HUES64 (cell line): ENCODE measurements at regions not wholly inside any gene's neighbourhood (a gene's known extent, or its start where the extent isn't known, plus 50 kb on each side); places are given as distances from the start of the nearest gene placed in this dataset.

Experiments
- H3K27ac ChIP-seq: 2 replicates; pipeline ENCODE4 v1.7.0; 2013; ENCODE audit warnings: low read depth, low read length, inconsistent platforms
- H3K27me3 ChIP-seq: 2 replicates; pipeline ENCODE4 v1.6.1; 2013; ENCODE audit warnings: mild to moderate bottlenecking, low read length; ENCODE audit not compliant: insufficient read depth
- H3K36me3 ChIP-seq: 2 replicates; pipeline ENCODE4 v1.6.1; 2013; ENCODE audit warnings: mild to moderate bottlenecking, low read length; ENCODE audit not compliant: insufficient read depth
- H3K4me1 ChIP-seq: 2 replicates; pipeline ENCODE4 v1.6.1; 2013; ENCODE audit warnings: mild to moderate bottlenecking, low read length, moderate library complexity; ENCODE audit not compliant: insufficient read depth
- H3K4me3 ChIP-seq: 2 replicates; pipeline ENCODE4 v1.5.1; 2013; ENCODE audit warnings: mild to moderate bottlenecking, low read length, moderate library complexity
- H3K9ac ChIP-seq: 2 replicates; pipeline ENCODE4 v1.6.1; 2013; ENCODE audit warnings: mild to moderate bottlenecking, low read depth, low read length
- H3K9me3 ChIP-seq: 2 replicates; pipeline ENCODE4 v1.6.1; 2013; ENCODE audit warnings: low read depth, low read length; ENCODE audit not compliant: insufficient read depth
- WGBS: fragments of 150-250, 120-280 bp; methylation state at CpG from one replicate; pipeline ENCODE4 v1.1.7; 2013; ENCODE audit warnings: missing lambda C conversion rate; 5-methylcytosine and 5-hydroxymethylcytosine counted together

- 100% methylated on average over 1 of the region's 3 CpGs for WGBS
- Histone ChIP-seq H3K4me3 (no peak overlapping the region), H3K27me3 (no peaks in the 10 kb centered on the region), H3K4me1 (no peaks in the 10 kb centered on the region), H3K27ac (no peak overlapping the region), H3K36me3 (no peaks in the 10 kb centered on the region), H3K9ac (no peak overlapping the region), H3K9me3 (0 out of 2 replicates have a peak, but pooled peaks cover 3% of the 10 kb centered on the region)
Observed at GRCh38 chr5:30880514-30880913, 313.0 kb upstream of the CDH6 start.

- no CpG with 5 or more reads among the region's 2 CpGs for WGBS
- Histone ChIP-seq H3K4me3 (no peak overlapping the region), H3K27me3 (no peaks in the 10 kb centered on the region), H3K9me3 (0 out of 2 replicates have a peak, but pooled peaks cover 2% of the 10 kb centered on the region), H3K4me1 (no peaks in the 10 kb centered on the region), H3K36me3 (no peaks in the 10 kb centered on the region), H3K27ac (no peak overlapping the region), H3K9ac (no peak overlapping the region)
Observed at GRCh38 chr5:30879887-30880286, 313.6 kb upstream of the CDH6 start.

- 100% methylated on average over 1 of the region's 1 CpG for WGBS
- Histone ChIP-seq H3K9me3 (no peaks in the 10 kb centered on the region), H3K27ac (no peak overlapping the region), H3K4me1 (no peaks in the 10 kb centered on the region), H3K36me3 (no peaks in the 10 kb centered on the region), H3K27me3 (no peaks in the 10 kb centered on the region), H3K4me3 (no peak overlapping the region), H3K9ac (no peak overlapping the region)
Observed at GRCh38 chr5:30878746-30879145, 314.7 kb upstream of the CDH6 start.

GRCh38 chr5:30878296-30878695 is 315.2 kb upstream of the CDH6 start:
- WGBS, result 95% methylated on average over 10 of the region's 10 CpGs
- H3K9ac ChIP-seq, result no peak overlapping the region
- H3K36me3 ChIP-seq, result no peaks in the 10 kb centered on the region
- no peak overlapping the region for H3K4me3 ChIP-seq
- no peaks in the 10 kb centered on the region for H3K4me1 ChIP-seq
- H3K27me3 ChIP-seq, result no peaks in the 10 kb centered on the region
- H3K9me3 ChIP-seq, result no peaks in the 10 kb centered on the region
- no peak overlapping the region for H3K27ac ChIP-seq

GRCh38 chr5:30874241-30875034 is 319.0 kb upstream of the CDH6 start:
- no peaks in the 10 kb centered on the region for H3K36me3 ChIP-seq
- WGBS, result 96% methylated on average over 9 of the region's 10 CpGs
- no peaks in the 10 kb centered on the region for H3K27me3 ChIP-seq
- peaks cover 8% of the 10 kb centered on the region for H3K4me1 ChIP-seq
- H3K27ac ChIP-seq, result no peak overlapping the region
- H3K9ac ChIP-seq, result no peak overlapping the region
- no peaks in the 10 kb centered on the region for H3K9me3 ChIP-seq
- H3K4me3 ChIP-seq, result no peak overlapping the region

- Histone ChIP-seq H3K27ac (no peak overlapping the region), H3K4me3 (no peak overlapping the region), H3K27me3 (no peaks in the 10 kb centered on the region), H3K36me3 (no peaks in the 10 kb centered on the region), H3K9me3 (no peaks in the 10 kb centered on the region), H3K9ac (no peak overlapping the region), H3K4me1 (peaks cover 22% of the 10 kb centered on the region)
- 90% methylated on average over 3 of the region's 3 CpGs for WGBS
Observed at GRCh38 chr5:30871196-30871595, 322.3 kb upstream of the CDH6 start.

GRCh38 chr5:30867711-30868110 is 325.8 kb upstream of the CDH6 start:
- no peaks in the 10 kb centered on the region for H3K9me3 ChIP-seq
- no peak overlapping the region for H3K27ac ChIP-seq
- peaks cover 22% of the 10 kb centered on the region for H3K4me1 ChIP-seq
- H3K9ac ChIP-seq, result no peak overlapping the region
- no peaks in the 10 kb centered on the region for H3K36me3 ChIP-seq
- no peaks in the 10 kb centered on the region for H3K27me3 ChIP-seq
- H3K4me3 ChIP-seq, result no peak overlapping the region

GRCh38 chr5:30866142-30866541 is 327.3 kb upstream of the CDH6 start:
- H3K9me3 ChIP-seq, result no peaks in the 10 kb centered on the region
- H3K9ac ChIP-seq, result no peak overlapping the region
- WGBS, result 96% methylated on average over 8 of the region's 8 CpGs

GRCh38 chr5:30856242-30856641 is 337.2 kb upstream of the CDH6 start:
- Histone ChIP-seq H3K27me3 (no peaks in the 10 kb centered on the region), H3K4me3 (no peak overlapping the region), H3K4me1 (no peaks in the 10 kb centered on the region), H3K36me3 (no peaks in the 10 kb centered on the region), H3K9me3 (no peaks in the 10 kb centered on the region), H3K27ac (no peak overlapping the region), H3K9ac (no peak overlapping the region)
- WGBS, result 98% methylated on average over 3 of the region's 3 CpGs

More at GRCh38 chr5:30866142-30866541, 327.3 kb upstream of the CDH6 start:
- H3K27me3 ChIP-seq, result no peaks in the 10 kb centered on the region
- H3K4me1 ChIP-seq, result peaks cover 17% of the 10 kb centered on the region
- H3K36me3 ChIP-seq, result no peaks in the 10 kb centered on the region
- no peak overlapping the region for H3K27ac ChIP-seq
- H3K4me3 ChIP-seq, result no peak overlapping the region

GRCh38 chr5:30853158-30853557 is 340.3 kb upstream of the CDH6 start:
- Histone ChIP-seq H3K9ac (no peak overlapping the region), H3K4me1 (0 out of 2 replicates have a peak, but pooled peaks cover 2% of the 10 kb centered on the region), H3K27me3 (no peaks in the 10 kb centered on the region), H3K36me3 (no peaks in the 10 kb centered on the region), H3K9me3 (no peaks in the 10 kb centered on the region), H3K4me3 (no peak overlapping the region), H3K27ac (no peak overlapping the region)

GRCh38 chr5:30850866-30851265 is 342.6 kb upstream of the CDH6 start:
- Histone ChIP-seq H3K27me3 (no peaks in the 10 kb centered on the region), H3K9me3 (no peaks in the 10 kb centered on the region), H3K36me3 (no peaks in the 10 kb centered on the region), H3K4me3 (no peak overlapping the region), H3K4me1 (0 out of 2 replicates have a peak, but pooled peaks cover 2% of the 10 kb centered on the region), H3K27ac (no peak overlapping the region), H3K9ac (no peak overlapping the region)
- WGBS, result 96% methylated on average over 2 of the region's 2 CpGs
